Endothelial cell (in vitro differentiated cells): ENCODE measurements at regions not wholly inside any gene's neighbourhood (a gene's known extent, or its start where the extent isn't known, plus 50 kb on each side); places are given as distances from the start of the nearest gene placed in this dataset.

Source experiments
- DNase-seq: peaks from one replicate; pipeline ENCODE4 v3.0.0; 2021; ENCODE audit warnings: low spot score
- H3K27ac Mint-ChIP-seq: one replicate; pipeline ENCODE4 v1.8.0; 2021; ENCODE audit warnings: mixed read lengths, inconsistent platforms; ENCODE audit not compliant: unreplicated experiment
- H3K27me3 Mint-ChIP-seq: one replicate; pipeline ENCODE4 v1.8.0; 2021; ENCODE audit warnings: mild to moderate bottlenecking, moderate library complexity, mixed read lengths, inconsistent platforms; ENCODE audit not compliant: unreplicated experiment
- H3K36me3 Mint-ChIP-seq: one replicate; pipeline ENCODE4 v1.8.0; 2021; ENCODE audit warnings: mild to moderate bottlenecking, low read depth, mixed read lengths, inconsistent platforms; ENCODE audit not compliant: unreplicated experiment
- H3K4me1 Mint-ChIP-seq: one replicate; pipeline ENCODE4 v1.8.0; 2021; ENCODE audit warnings: mild to moderate bottlenecking, mixed read lengths, inconsistent platforms; ENCODE audit not compliant: unreplicated experiment
- H3K4me3 Mint-ChIP-seq: one replicate; pipeline ENCODE4 v1.8.0; 2021; ENCODE audit warnings: mild to moderate bottlenecking, mixed read lengths, inconsistent platforms; ENCODE audit not compliant: unreplicated experiment
- H3K9me3 Mint-ChIP-seq: one replicate; pipeline ENCODE4 v1.8.0; 2021; ENCODE audit warnings: mixed read lengths, inconsistent platforms; ENCODE audit not compliant: unreplicated experiment
- CTCF ChIP-seq: fragments of 200-600 bp; sonication (generic); IDR thresholded peaks from one replicate; pipeline ENCODE4 v1.5.0; 2021; ENCODE audit warnings: antibody characterized with exemption; ENCODE audit not compliant: unreplicated experiment

- DNase-seq: no peak
Observed at GRCh38 chr13:47175172-47175866, 278.5 kb upstream of the HTR2A start.

GRCh38 chr13:47170971-47171370 is 274.1 kb upstream of the HTR2A start:
- no peaks in the 10 kb centered on the region for H3K9me3 Mint-ChIP-seq
- H3K36me3 Mint-ChIP-seq: no peaks in the 10 kb centered on the region
- H3K4me1 Mint-ChIP-seq: peaks cover 4% of the 10 kb centered on the region
- no peak for DNase-seq
- peaks cover 1% of the 10 kb centered on the region for H3K27me3 Mint-ChIP-seq
- H3K4me3 Mint-ChIP-seq: no peak overlapping the region
- H3K27ac Mint-ChIP-seq: no peak overlapping the region
- TF ChIP-seq CTCF: no peak

More at GRCh38 chr13:47175172-47175866, 278.5 kb upstream of the HTR2A start:
- Mint-ChIP-seq H3K36me3 (no peaks in the 10 kb centered on the region), H3K27ac (no peak overlapping the region), H3K4me3 (no peak overlapping the region), H3K4me1 (peaks cover 4% of the 10 kb centered on the region), H3K9me3 (no peaks in the 10 kb centered on the region), H3K27me3 (peaks cover 1% of the 10 kb centered on the region)
- TF ChIP-seq CTCF: no peak

- Mint-ChIP-seq H3K9me3 (no peaks in the 10 kb centered on the region), H3K27me3 (no peaks in the 10 kb centered on the region), H3K4me3 (no peak overlapping the region), H3K4me1 (no peaks in the 10 kb centered on the region), H3K27ac (no peak overlapping the region), H3K36me3 (no peaks in the 10 kb centered on the region)
- TF ChIP-seq CTCF: no peak
- DNase-seq: no peak
Observed at GRCh38 chr13:47168618-47169017, 271.8 kb upstream of the HTR2A start.

- Mint-ChIP-seq H3K9me3 (no peaks in the 10 kb centered on the region), H3K27ac (no peak overlapping the region), H3K4me3 (no peak overlapping the region), H3K27me3 (no peaks in the 10 kb centered on the region), H3K36me3 (no peaks in the 10 kb centered on the region), H3K4me1 (no peaks in the 10 kb centered on the region)
- no peak for DNase-seq
- no peak for TF ChIP-seq CTCF
Observed at GRCh38 chr13:47168066-47168465, 271.2 kb upstream of the HTR2A start.

GRCh38 chr13:47166336-47166735 is 269.5 kb upstream of the HTR2A start:
- Mint-ChIP-seq H3K27ac (no peak overlapping the region), H3K36me3 (no peaks in the 10 kb centered on the region), H3K9me3 (no peaks in the 10 kb centered on the region), H3K4me3 (no peak overlapping the region), H3K4me1 (no peaks in the 10 kb centered on the region), H3K27me3 (no peaks in the 10 kb centered on the region)
- no peak for TF ChIP-seq CTCF
- no peak for DNase-seq
